Caco-2 (cell line): ENCODE measurements at regions not wholly inside any gene's neighbourhood (a gene's known extent, or its start where the extent isn't known, plus 50 kb on each side); places are given as distances from the start of the nearest gene placed in this dataset.

Experiments
- BruUV-seq: library from RNA; stranded (reverse); fragments of 400-500 nt; replicated peaks from 2 replicates; lab custom pipeline; 2021; lab: Mats Ljungman, UMichigan
- CTCF ChIA-PET: fragments of 300-600 bp; sonication (Branson Sonifier 250); formaldehyde crosslinking; loops from one replicate; lab custom pipeline; 2022; ENCODE audit warnings: antibody characterized with exemption; lab: Charles Lee
- POLR2A ChIA-PET: fragments of 300-600 bp; sonication (Branson Sonifier 250); formaldehyde crosslinking; loops from one replicate; lab custom pipeline; 2022; ENCODE audit warnings: antibody characterized with exemption; lab: Charles Lee
- DNase-seq, 2 experiments: peaks; one replicate each; pipeline versions ENCODE4 v3.0.0 to v3.0.0-alpha.2; 2020 to 2022
- H3K27me3 ChIP-seq: replicated peaks from 2 replicates; pipeline ENCODE4 v1.6.0; 2011; ENCODE audit warnings: low read length; ENCODE audit not compliant: control insufficient read depth, insufficient read depth
- H3K36me3 ChIP-seq: 2 replicates; pipeline ENCODE4 v1.5.1; 2011; ENCODE audit warnings: low read length; ENCODE audit not compliant: control insufficient read depth, insufficient read depth
- H3K4me1 ChIP-seq: fragments of 250-450 bp; sonication (Bioruptor Pico); 2 replicates; pipeline ENCODE4 v1.5.1; 2020; ENCODE audit warnings: mild to moderate bottlenecking
- H3K4me3 ChIP-seq: 2 replicates; pipeline ENCODE4 v1.5.1; 2011; ENCODE audit warnings: low read depth, mild to moderate bottlenecking, control low read depth, low read length
- H3K9me3 ChIP-seq: fragments of 250-450 bp; sonication (Bioruptor Pico); 2 replicates; pipeline ENCODE4 v1.5.1; 2020; ENCODE audit warnings: mild to moderate bottlenecking, moderate library complexity
- H3K27ac Mint-ChIP-seq: one replicate; pipeline ENCODE4 v1.8.0; 2022; ENCODE audit warnings: mixed read lengths; ENCODE audit not compliant: unreplicated experiment
- H3K27me3 Mint-ChIP-seq: one replicate; pipeline ENCODE4 v1.8.0; 2022; ENCODE audit warnings: mixed read lengths; ENCODE audit not compliant: insufficient read depth, unreplicated experiment
- H3K36me3 Mint-ChIP-seq: one replicate; pipeline ENCODE4 v1.8.0; 2022; ENCODE audit warnings: mild to moderate bottlenecking, mixed read lengths; ENCODE audit not compliant: insufficient read depth, unreplicated experiment
- H3K4me1 Mint-ChIP-seq: one replicate; pipeline ENCODE4 v1.8.0; 2022; ENCODE audit warnings: low read depth, mixed read lengths; ENCODE audit not compliant: unreplicated experiment
- H3K4me3 Mint-ChIP-seq: one replicate; pipeline ENCODE4 v1.8.0; 2022; ENCODE audit warnings: mild to moderate bottlenecking, moderate library complexity, mixed read lengths; ENCODE audit not compliant: unreplicated experiment
- H3K9me3 Mint-ChIP-seq: one replicate; pipeline ENCODE4 v1.8.0; 2022; ENCODE audit warnings: mixed read lengths; ENCODE audit not compliant: unreplicated experiment
- CTCF ChIP-seq, 2 experiments: fragments of 200-600 bp in 1 of 2; IDR thresholded peaks; 1 replicate in 1 of 2; 2 replicates in 1 of 2; pipeline versions ENCODE4 v1.5.1 to v1.8.0; 2011 to 2022; ENCODE audit warnings: antibody characterized with exemption in 1 of 2, control low read depth in 1 of 2, inconsistent platforms in 1 of 2, low read depth in 1 of 2, low read length in 1 of 2, mild to moderate bottlenecking in 1 of 2, moderate library complexity in 1 of 2; ENCODE audit not compliant: insufficient read depth in 1 of 2, severe bottlenecking in 1 of 2, unreplicated experiment in 1 of 2
- intact Hi-C: fragments of 100-400 bp; cut with micrococcal nuclease; formaldehyde crosslinking; loops from one replicate; pipeline ENCODE4 v1.10.0; 2022; ENCODE audit not compliant: unreplicated experiment

- no peak overlapping the region for H3K27ac Mint-ChIP-seq
- no peak overlapping the region for H3K4me3 Mint-ChIP-seq
- DNase-seq, result no peak
- H3K36me3 Mint-ChIP-seq, result no peaks in the 10 kb centered on the region
- peaks cover 17% of the 10 kb centered on the region for H3K27me3 Mint-ChIP-seq
- H3K9me3 ChIP-seq, result no peaks in the 10 kb centered on the region
- ChIA-PET CTCF (no interaction called here), POLR2A (no interaction called here)
- H3K4me1 ChIP-seq, result no peaks in the 10 kb centered on the region
- H3K4me1 Mint-ChIP-seq, result no peaks in the 10 kb centered on the region
- no peak overlapping the region for H3K4me3 ChIP-seq
- TF ChIP-seq CTCF (IDR thresholded peaks at IDR 0.05; ENCODE audit: insufficient read depth in 1 of 2, low read depth in 1 of 2, low read length in 1 of 2, severe bottlenecking in 1 of 2, unreplicated experiment in 1 of 2), result no peak
- BruUV-seq, result no TSS peak
- H3K36me3 ChIP-seq, result no peaks in the 10 kb centered on the region
- intact Hi-C loops, result no loop called here
- no peaks in the 10 kb centered on the region for H3K9me3 Mint-ChIP-seq
- H3K27me3 ChIP-seq, result no peaks in the 10 kb centered on the region
Observed at GRCh38 chr1:165060285-165060793, 296.2 kb downstream of the LMX1A start.

- H3K27ac Mint-ChIP-seq, result no peak overlapping the region
- Histone ChIP-seq H3K4me1 (no peaks in the 10 kb centered on the region), H3K36me3 (no peaks in the 10 kb centered on the region), H3K9me3 (no peaks in the 10 kb centered on the region), H3K4me3 (no peak overlapping the region), H3K27me3 (no peaks in the 10 kb centered on the region)
- no peak for TF ChIP-seq CTCF (IDR thresholded peaks at IDR 0.05; ENCODE audit: insufficient read depth in 1 of 2, low read depth in 1 of 2, low read length in 1 of 2, severe bottlenecking in 1 of 2, unreplicated experiment in 1 of 2)
- H3K4me3 Mint-ChIP-seq, result no peak overlapping the region
- intact Hi-C loops, result no loop called here
- ChIA-PET POLR2A (no interaction called here), CTCF (no interaction called here)
- no peaks in the 10 kb centered on the region for H3K4me1 Mint-ChIP-seq
- no peak for DNase-seq
- BruUV-seq, result no TSS peak
- H3K36me3 Mint-ChIP-seq, result no peaks in the 10 kb centered on the region
- no peaks in the 10 kb centered on the region for H3K9me3 Mint-ChIP-seq
- peaks cover 18% of the 10 kb centered on the region for H3K27me3 Mint-ChIP-seq
Observed at GRCh38 chr1:165057956-165058355, 298.6 kb downstream of the LMX1A start.

GRCh38 chr1:165056914-165057313 is 299.6 kb downstream of the LMX1A start:
- Mint-ChIP-seq H3K9me3 (no peaks in the 10 kb centered on the region), H3K36me3 (no peaks in the 10 kb centered on the region), H3K27me3 (peaks cover 18% of the 10 kb centered on the region), H3K4me1 (no peaks in the 10 kb centered on the region), H3K27ac (no peak overlapping the region), H3K4me3 (no peak overlapping the region)
- ChIA-PET POLR2A (no interaction called here), CTCF (no interaction called here)
- Histone ChIP-seq H3K4me3 (no peak overlapping the region), H3K4me1 (no peaks in the 10 kb centered on the region), H3K27me3 (no peaks in the 10 kb centered on the region), H3K36me3 (no peaks in the 10 kb centered on the region), H3K9me3 (no peaks in the 10 kb centered on the region)
- no peak for DNase-seq
- BruUV-seq, result no TSS peak
- TF ChIP-seq CTCF (IDR thresholded peaks at IDR 0.05; ENCODE audit: insufficient read depth in 1 of 2, low read depth in 1 of 2, low read length in 1 of 2, severe bottlenecking in 1 of 2, unreplicated experiment in 1 of 2), result no peak
- intact Hi-C loops, result no loop called here
